ENCODE measurements at regions not wholly inside any gene's neighbourhood (a gene's known extent, or its start where the extent isn't known, plus 50 kb on each side); places are given as distances from the start of the nearest gene placed in this dataset.

DNA sequence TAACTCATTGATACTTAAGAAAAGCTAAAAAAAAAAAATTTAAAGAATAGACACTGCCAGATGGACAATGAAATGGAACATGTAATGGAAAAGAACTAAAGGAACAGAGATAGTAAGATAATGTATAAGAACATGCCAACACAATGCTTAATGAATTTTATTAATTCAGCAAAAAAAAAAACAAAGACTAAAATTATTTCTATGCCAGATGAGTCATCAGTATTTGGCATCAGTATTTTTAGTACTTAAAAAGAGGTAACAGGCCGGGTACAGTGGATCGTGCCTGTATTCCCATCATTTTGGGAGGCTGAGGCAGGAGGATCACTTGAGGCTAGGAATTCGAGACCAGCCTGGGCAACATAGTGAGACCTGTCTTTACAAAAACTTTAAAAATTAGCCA lies 168.5 kb downstream of the CYB561 start:
- H3K9me3 ChIP-seq: no peaks in the 10 kb centered on the region
- H3K27ac ChIP-seq: no peak overlapping the region
- DNase-seq: no peak
- H3K27me3 ChIP-seq: no peaks in the 10 kb centered on the region
- intact Hi-C loops (cut with DNase I): no loop called here
- no peaks in the 10 kb centered on the region for H3K36me3 ChIP-seq
- TF ChIP-seq, protein P1, sequence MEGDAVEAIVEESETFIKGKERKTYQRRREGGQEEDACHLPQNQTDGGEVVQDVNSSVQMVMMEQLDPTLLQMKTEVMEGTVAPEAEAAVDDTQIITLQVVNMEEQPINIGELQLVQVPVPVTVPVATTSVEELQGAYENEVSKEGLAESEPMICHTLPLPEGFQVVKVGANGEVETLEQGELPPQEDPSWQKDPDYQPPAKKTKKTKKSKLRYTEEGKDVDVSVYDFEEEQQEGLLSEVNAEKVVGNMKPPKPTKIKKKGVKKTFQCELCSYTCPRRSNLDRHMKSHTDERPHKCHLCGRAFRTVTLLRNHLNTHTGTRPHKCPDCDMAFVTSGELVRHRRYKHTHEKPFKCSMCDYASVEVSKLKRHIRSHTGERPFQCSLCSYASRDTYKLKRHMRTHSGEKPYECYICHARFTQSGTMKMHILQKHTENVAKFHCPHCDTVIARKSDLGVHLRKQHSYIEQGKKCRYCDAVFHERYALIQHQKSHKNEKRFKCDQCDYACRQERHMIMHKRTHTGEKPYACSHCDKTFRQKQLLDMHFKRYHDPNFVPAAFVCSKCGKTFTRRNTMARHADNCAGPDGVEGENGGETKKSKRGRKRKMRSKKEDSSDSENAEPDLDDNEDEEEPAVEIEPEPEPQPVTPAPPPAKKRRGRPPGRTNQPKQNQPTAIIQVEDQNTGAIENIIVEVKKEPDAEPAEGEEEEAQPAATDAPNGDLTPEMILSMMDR (IDR thresholded peaks at IDR 0.05): no peak
- TF ChIP-seq POLR2A (IDR thresholded peaks at IDR 0.05): no peak
- H3K4me1 ChIP-seq: peaks cover 0 to 24% (median 0%) of the 10 kb centered on the region in 3 donors
- no peak overlapping the region for H3K4me3 ChIP-seq
- WGBS, 2 donors: 45 to 79% methylated on average over 3 of the region's 3 CpGs

DNA sequence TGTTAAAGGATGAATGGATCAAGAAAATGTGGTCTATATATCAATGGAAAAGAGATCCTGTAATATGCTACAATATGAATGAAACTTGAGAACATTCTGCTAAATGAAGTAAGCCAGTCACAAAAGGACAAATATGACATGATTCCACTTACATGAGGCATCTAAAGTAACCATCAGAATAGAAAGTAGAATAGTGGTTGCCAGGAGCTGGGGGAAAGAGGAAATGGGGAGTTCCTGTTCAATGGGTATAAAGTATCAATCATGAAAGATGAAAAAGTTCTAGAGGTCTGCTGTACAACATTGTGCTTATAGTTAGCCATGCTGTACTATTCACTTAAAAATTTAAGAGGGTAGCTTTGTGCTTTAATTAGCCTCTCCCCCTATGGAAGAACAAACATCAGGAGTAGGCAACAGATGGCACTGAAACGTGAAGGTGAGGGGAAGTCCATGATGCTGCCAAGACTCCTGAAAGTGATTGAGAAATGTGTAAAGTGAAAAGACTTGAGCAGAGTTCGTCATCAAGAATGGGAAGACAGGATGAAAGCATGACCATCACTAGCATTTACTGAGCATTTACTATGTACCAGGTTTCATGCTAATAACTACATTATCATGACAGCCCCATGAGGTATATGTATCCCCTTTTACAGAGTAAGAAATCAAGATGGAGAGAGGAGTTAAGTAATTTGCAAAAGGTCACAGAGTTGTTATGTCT lies 167.2 kb downstream of the CYB561 start:
- WGBS, 2 donors: 34 to 56% methylated on average over 2 of the region's 2 CpGs
- H3K9me3 ChIP-seq: no peaks in the 10 kb centered on the region
- TF ChIP-seq, protein P1 (IDR thresholded peaks at IDR 0.05): no peak
- TF ChIP-seq POLR2A (IDR thresholded peaks at IDR 0.05): no peak
- H3K4me1 ChIP-seq: peaks cover 0 to 24% (median 0%) of the 10 kb centered on the region in 3 donors
- DNase-seq: no peak
- no peak overlapping the region for H3K4me3 ChIP-seq
- intact Hi-C loops (cut with DNase I): no loop called here
- H3K27ac ChIP-seq: no peak overlapping the region
- H3K36me3 ChIP-seq: no peaks in the 10 kb centered on the region
- H3K27me3 ChIP-seq: no peaks in the 10 kb centered on the region

DNA sequence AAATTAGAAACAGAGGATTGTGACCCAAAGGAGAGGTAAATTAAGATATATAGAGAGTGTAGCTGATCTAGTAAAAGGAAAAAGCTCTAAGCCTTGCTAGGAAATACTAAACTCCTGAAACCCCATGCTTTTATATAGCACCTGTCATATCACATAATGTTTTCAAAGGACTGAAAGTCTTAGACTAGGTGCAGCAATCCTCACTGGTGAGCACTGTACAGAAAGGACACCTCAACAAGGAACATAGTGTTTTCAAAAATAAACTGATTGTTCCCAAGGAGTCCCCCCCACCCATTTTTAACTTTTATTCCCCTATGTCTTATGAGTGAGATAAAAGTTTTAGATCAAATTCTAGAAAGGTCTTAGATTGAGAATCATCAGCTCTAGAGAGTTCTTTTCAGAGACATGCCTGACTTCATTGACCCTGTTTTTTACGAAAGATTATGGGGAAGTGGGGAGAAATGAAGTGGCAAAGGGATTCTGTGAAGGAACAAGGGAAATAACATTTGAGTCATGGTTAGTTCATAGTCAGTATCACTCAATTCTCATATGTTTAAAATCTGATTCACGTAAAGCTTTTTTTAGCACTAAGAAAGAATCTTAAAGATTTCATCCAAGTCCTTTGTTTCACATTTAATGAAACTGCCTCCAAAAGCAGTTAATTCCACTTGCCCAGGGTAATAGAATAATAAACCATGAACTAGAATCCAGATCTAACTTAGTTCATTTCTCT lies 166.4 kb downstream of the CYB561 start:
- intact Hi-C loops (cut with DNase I): no loop called here
- Histone ChIP-seq H3K9me3 (no peaks in the 10 kb centered on the region), H3K27me3 (no peaks in the 10 kb centered on the region), H3K4me3 (no peak overlapping the region), H3K27ac (no peak overlapping the region), H3K36me3 (no peaks in the 10 kb centered on the region), H3K4me1 (peaks cover 0 to 24% (median 0%) of the 10 kb centered on the region in 3 donors)
- TF ChIP-seq, protein P1 (IDR thresholded peaks at IDR 0.05): no peak
- TF ChIP-seq POLR2A (IDR thresholded peaks at IDR 0.05): no peak
- DNase-seq: no peak
- 37 to 56% methylated on average over 2 of the region's 2 CpGs for WGBS, 2 donors

DNA sequence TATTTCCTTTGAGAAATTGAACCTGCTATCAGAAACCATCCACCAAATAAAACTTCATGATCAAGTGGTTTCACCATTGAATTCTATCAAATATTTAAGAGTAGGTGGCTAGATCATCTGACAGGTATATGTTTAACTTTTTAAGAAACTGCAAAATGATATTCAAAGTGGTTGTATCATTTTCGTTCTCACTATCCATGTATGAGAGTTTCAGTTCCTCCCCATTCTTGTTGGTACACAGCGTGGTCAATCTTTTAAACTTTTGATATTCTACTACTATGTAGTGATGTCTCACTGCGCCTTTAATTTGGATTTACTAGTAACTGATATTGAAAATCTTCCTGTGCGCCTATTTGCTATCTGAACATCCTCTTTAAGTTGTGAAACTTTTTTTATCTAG lies 163.7 kb downstream of the CYB561 start:
- no peak for DNase-seq
- TF ChIP-seq, protein P1 (IDR thresholded peaks at IDR 0.05): no peak
- TF ChIP-seq POLR2A (IDR thresholded peaks at IDR 0.05): no peak
- H3K27ac ChIP-seq: no peak overlapping the region
- peaks cover 0 to 10% (median 0%) of the 10 kb centered on the region in 3 donors for H3K36me3 ChIP-seq
- H3K9me3 ChIP-seq: peaks cover 0 to 16% (median 11%) of the 10 kb centered on the region in 3 donors
- H3K27me3 ChIP-seq: no peaks in the 10 kb centered on the region
- intact Hi-C loops (cut with DNase I): no loop called here
- peaks cover 0 to 14% (median 0%) of the 10 kb centered on the region in 3 donors for H3K4me1 ChIP-seq
- H3K4me3 ChIP-seq: no peak overlapping the region
- WGBS, 2 donors: 87 to 88% methylated on average over 4 of the region's 4 CpGs

DNA sequence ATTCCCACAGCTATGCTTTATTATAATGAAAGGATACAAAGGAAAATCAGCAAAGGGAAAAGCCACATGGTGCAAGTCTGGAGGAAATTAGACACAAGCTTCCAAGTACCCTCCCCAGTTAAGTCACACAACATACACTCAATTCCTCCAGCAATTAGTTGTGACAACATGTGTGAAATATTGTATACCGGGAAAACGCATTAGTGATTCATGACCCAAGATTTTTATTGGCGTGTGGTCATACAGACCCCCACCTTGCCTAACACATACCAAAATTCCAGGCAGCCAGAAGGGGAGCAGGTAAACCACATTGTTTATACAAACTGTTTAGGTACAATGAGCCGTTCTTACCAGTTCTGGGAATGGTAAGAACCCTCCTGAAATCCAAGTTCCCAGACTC lies 160.6 kb downstream of the CYB561 start:
- H3K4me3 ChIP-seq: no peak overlapping the region
- H3K9me3 ChIP-seq: peaks cover 0 to 16% (median 11%) of the 10 kb centered on the region in 3 donors
- no peak for DNase-seq
- WGBS, 2 donors: 94 to 100% methylated on average over 4 of the region's 4 CpGs
- H3K4me1 ChIP-seq: peaks cover 0 to 7% (median 0%) of the 10 kb centered on the region in 3 donors
- no peak overlapping the region for H3K27ac ChIP-seq
- intact Hi-C loops (cut with DNase I): no loop called here
- H3K36me3 ChIP-seq: peaks cover 0 to 14% (median 0%) of the 10 kb centered on the region in 3 donors
- no peak for TF ChIP-seq POLR2A (IDR thresholded peaks at IDR 0.05)
- TF ChIP-seq, protein P1 (IDR thresholded peaks at IDR 0.05): no peak
- H3K27me3 ChIP-seq: no peaks in the 10 kb centered on the region
